ENCODE measurements at regions not wholly inside any gene's neighbourhood (a gene's known extent, or its start where the extent isn't known, plus 50 kb on each side); places are given as distances from the start of the nearest gene placed in this dataset.
"Not testable (repeated sequence)": the region's sequence is repeated elsewhere in the genome, so short reads cannot be mapped to it uniquely, and the experiment has no call there.

- no peak overlapping the region for H3K27ac Mint-ChIP-seq
- peaks cover 4% of the 10 kb centered on the region for H3K9me3 Mint-ChIP-seq
- ATAC-seq (no peak), DNase-seq (no peak)
- no peaks in the 10 kb centered on the region for H3K27me3 Mint-ChIP-seq
- no peaks in the 10 kb centered on the region for H3K4me1 Mint-ChIP-seq
- no peak overlapping the region for H3K4me3 Mint-ChIP-seq
- H3K36me3 Mint-ChIP-seq (ENCODE audit: low read depth), result no peaks in the 10 kb centered on the region
Measured at GRCh38 chr10:90274721-90275468, 573.5 kb downstream of the KIF20B start.

DNA sequence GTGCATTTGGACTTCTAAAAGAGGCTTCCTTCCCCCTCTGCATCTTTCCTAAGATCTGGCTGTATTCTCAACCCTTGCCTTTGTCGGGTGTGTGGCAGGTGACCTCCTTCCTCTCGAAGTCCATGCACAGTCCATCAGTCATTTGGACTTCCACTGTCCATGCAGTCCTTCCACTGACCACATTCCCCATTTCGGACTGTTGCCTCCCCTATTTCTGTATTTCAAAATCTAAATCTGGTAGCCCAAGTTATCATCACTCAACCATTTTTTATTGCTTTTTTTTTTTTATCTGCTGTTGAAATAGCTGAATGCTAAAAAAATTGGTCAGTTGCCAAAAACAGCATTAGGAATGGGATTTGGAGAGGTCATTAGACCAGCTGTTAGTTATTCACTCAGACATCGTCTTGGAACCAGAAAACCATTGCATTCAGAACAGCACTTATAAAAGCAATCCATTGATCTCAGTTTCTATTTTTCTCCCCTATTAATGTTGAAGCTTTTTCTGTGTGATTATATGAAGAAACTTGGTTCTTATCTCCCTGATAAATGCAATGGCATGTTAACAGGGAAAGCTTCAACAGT, 575.6 kb downstream of the KIF20B start:
- no peak overlapping the region for H3K4me3 Mint-ChIP-seq
- no peak overlapping the region for H3K27ac Mint-ChIP-seq
- ATAC-seq (no peak), DNase-seq (no peak)
- H3K27me3 Mint-ChIP-seq, result no peaks in the 10 kb centered on the region
- H3K9me3 Mint-ChIP-seq, result peaks cover 8% of the 10 kb centered on the region
- no peaks in the 10 kb centered on the region for H3K36me3 Mint-ChIP-seq (ENCODE audit: low read depth)
- H3K4me1 Mint-ChIP-seq, result no peaks in the 10 kb centered on the region

DNA sequence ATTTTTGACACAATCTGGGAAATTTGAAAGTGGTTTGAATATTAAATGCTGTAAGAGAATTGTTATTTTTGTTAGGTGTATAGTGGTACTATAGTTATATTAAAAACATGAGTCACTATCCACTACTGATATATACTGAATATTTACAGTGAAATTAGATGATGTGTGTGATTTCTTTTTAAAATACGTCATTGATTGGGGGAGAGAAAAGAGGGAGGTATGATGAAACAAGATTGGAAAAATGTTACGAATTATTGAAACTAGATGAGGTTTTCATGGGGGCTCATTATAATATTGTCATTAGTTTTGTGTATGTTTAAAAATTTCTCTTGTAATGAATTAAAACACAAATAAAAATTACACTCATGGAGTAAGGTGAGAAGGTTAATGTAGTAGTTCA, 571.4 kb downstream of the HTR7 start:
- Mint-ChIP-seq H3K9me3 (no peaks in the 10 kb centered on the region), H3K27ac (no peak overlapping the region), H3K36me3 (ENCODE audit: low read depth) (no peaks in the 10 kb centered on the region), H3K4me3 (no peak overlapping the region), H3K27me3 (peaks cover 4% of the 10 kb centered on the region), H3K4me1 (no peaks in the 10 kb centered on the region)
- DNase-seq (no peak), ATAC-seq (no peak)

- no peaks in the 10 kb centered on the region for H3K4me1 Mint-ChIP-seq
- ATAC-seq, result no peak
- H3K36me3 Mint-ChIP-seq (ENCODE audit: low read depth), result no peaks in the 10 kb centered on the region
- peaks cover 4% of the 10 kb centered on the region for H3K27me3 Mint-ChIP-seq
- DNase-seq, result no peak
- H3K4me3 Mint-ChIP-seq, result no peak overlapping the region
- no peak overlapping the region for H3K27ac Mint-ChIP-seq
- no peaks in the 10 kb centered on the region for H3K9me3 Mint-ChIP-seq
Measured at GRCh38 chr10:90286941-90287340, 570.9 kb downstream of the HTR7 start.

GRCh38 chr10:90288391-90288933, 569.4 kb downstream of the HTR7 start:
- DNase-seq (no peak), ATAC-seq (no peak)
- Mint-ChIP-seq H3K27ac (no peak overlapping the region), H3K27me3 (peaks cover 4% of the 10 kb centered on the region), H3K36me3 (ENCODE audit: low read depth) (no peaks in the 10 kb centered on the region), H3K4me3 (no peak overlapping the region), H3K9me3 (no peaks in the 10 kb centered on the region), H3K4me1 (no peaks in the 10 kb centered on the region)

DNA sequence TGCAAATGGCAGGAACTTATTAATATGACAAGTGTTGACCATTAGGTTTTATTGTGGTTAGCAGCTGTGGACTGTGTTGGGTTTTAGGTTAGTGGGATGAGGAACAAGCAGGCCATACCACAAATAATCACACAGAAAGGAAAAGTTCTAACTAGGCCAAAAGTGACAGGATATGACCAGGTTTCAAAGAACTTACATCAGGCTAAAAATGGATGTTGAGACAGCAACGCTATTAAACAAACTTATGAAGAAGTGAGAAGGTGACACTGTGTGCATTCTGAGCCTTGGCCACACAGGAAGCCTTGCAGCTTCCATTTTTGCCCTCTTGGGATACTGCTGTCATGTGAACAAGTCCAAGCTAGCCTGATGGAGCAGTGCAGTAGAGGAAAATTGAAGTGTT, 568.8 kb downstream of the HTR7 start:
- DNase-seq, result no peak
- no peak for ATAC-seq
- no peaks in the 10 kb centered on the region for H3K4me1 Mint-ChIP-seq
- no peak overlapping the region for H3K27ac Mint-ChIP-seq
- H3K4me3 Mint-ChIP-seq, result no peak overlapping the region
- H3K36me3 Mint-ChIP-seq (ENCODE audit: low read depth), result no peaks in the 10 kb centered on the region
- H3K27me3 Mint-ChIP-seq, result peaks cover 4% of the 10 kb centered on the region
- no peaks in the 10 kb centered on the region for H3K9me3 Mint-ChIP-seq

GRCh38 chr10:90293616-90294015, 564.2 kb downstream of the HTR7 start:
- DNase-seq (no peak), ATAC-seq (no peak)
- H3K4me1 Mint-ChIP-seq, result no peaks in the 10 kb centered on the region
- no peak overlapping the region for H3K4me3 Mint-ChIP-seq
- H3K9me3 Mint-ChIP-seq, result no peaks in the 10 kb centered on the region
- H3K27me3 Mint-ChIP-seq, result no peaks in the 10 kb centered on the region
- H3K36me3 Mint-ChIP-seq (ENCODE audit: low read depth), result no peaks in the 10 kb centered on the region
- H3K27ac Mint-ChIP-seq, result no peak overlapping the region

GRCh38 chr10:90294821-90295540, 562.9 kb downstream of the HTR7 start:
- H3K4me3 Mint-ChIP-seq; H3K27ac Mint-ChIP-seq; DNase-seq; H3K4me1 Mint-ChIP-seq; ATAC-seq; H3K9me3 Mint-ChIP-seq; H3K27me3 Mint-ChIP-seq; H3K36me3 Mint-ChIP-seq (ENCODE audit: low read depth): not testable (repeated sequence)

DNA sequence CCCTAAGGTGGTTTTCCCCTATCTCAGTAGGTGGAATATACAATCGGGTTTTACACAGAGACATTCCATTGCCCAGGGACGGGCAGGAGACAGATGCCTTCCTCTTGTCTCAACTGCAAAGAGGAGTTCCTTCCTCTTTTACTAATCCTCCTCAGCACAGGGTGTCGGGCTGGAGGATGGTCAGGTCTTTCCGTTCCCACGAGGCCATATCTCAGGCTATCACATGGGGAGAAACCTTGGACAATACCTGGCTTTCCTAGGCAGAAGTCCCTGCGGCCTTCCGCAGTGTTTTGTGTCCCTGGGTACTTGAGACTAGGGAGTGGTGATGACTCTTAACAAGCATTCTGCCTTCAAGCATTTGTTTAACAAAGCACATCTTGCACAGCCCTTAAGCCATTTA, 555.8 kb downstream of the HTR7 start:
- not testable (repeated sequence) for H3K9me3 Mint-ChIP-seq; H3K27ac Mint-ChIP-seq; H3K4me3 Mint-ChIP-seq; H3K4me1 Mint-ChIP-seq; ATAC-seq; H3K36me3 Mint-ChIP-seq (ENCODE audit: low read depth); H3K27me3 Mint-ChIP-seq; DNase-seq

GRCh38 chr10:90302758-90303481, 554.9 kb downstream of the HTR7 start:
- DNase-seq, result no peak
- Mint-ChIP-seq H3K9me3 (no peaks in the 10 kb centered on the region), H3K36me3 (ENCODE audit: low read depth) (no peaks in the 10 kb centered on the region), H3K27me3 (peaks cover 2% of the 10 kb centered on the region), H3K4me3 (no peak overlapping the region), H3K27ac (no peak overlapping the region), H3K4me1 (no peaks in the 10 kb centered on the region)
- ATAC-seq, result no peak

GRCh38 chr10:90304533-90304932, 553.3 kb downstream of the HTR7 start:
- DNase-seq, result no peak
- ATAC-seq, result no peak
- no peak overlapping the region for H3K4me3 Mint-ChIP-seq
- H3K27ac Mint-ChIP-seq, result no peak overlapping the region
- no peaks in the 10 kb centered on the region for H3K36me3 Mint-ChIP-seq (ENCODE audit: low read depth)
- no peaks in the 10 kb centered on the region for H3K4me1 Mint-ChIP-seq
- peaks cover 8% of the 10 kb centered on the region for H3K9me3 Mint-ChIP-seq
- peaks cover 2% of the 10 kb centered on the region for H3K27me3 Mint-ChIP-seq

- H3K4me3 Mint-ChIP-seq, result no peak overlapping the region
- H3K9me3 Mint-ChIP-seq, result peaks cover 8% of the 10 kb centered on the region
- ATAC-seq (no peak), DNase-seq (no peak)
- no peaks in the 10 kb centered on the region for H3K36me3 Mint-ChIP-seq (ENCODE audit: low read depth)
- no peak overlapping the region for H3K27ac Mint-ChIP-seq
- peaks cover 4% of the 10 kb centered on the region for H3K27me3 Mint-ChIP-seq
- no peaks in the 10 kb centered on the region for H3K4me1 Mint-ChIP-seq
Measured at GRCh38 chr10:90306187-90306586, 551.7 kb downstream of the HTR7 start.

GRCh38 chr10:90308223-90308622, 549.6 kb downstream of the HTR7 start:
- Mint-ChIP-seq H3K27ac (no peak overlapping the region), H3K36me3 (ENCODE audit: low read depth) (no peaks in the 10 kb centered on the region), H3K27me3 (peaks cover 2% of the 10 kb centered on the region), H3K4me3 (no peak overlapping the region), H3K9me3 (peaks cover 8% of the 10 kb centered on the region), H3K4me1 (no peaks in the 10 kb centered on the region)
- DNase-seq (no peak), ATAC-seq (no peak)

GRCh38 chr10:90313576-90314325, 544.1 kb downstream of the HTR7 start:
- no peak for ATAC-seq
- no peaks in the 10 kb centered on the region for H3K36me3 Mint-ChIP-seq (ENCODE audit: low read depth)
- DNase-seq, result no peak
- H3K4me1 Mint-ChIP-seq, result peaks cover 3% of the 10 kb centered on the region
- H3K9me3 Mint-ChIP-seq, result peaks cover 7% of the 10 kb centered on the region
- H3K27me3 Mint-ChIP-seq, result peaks cover 5% of the 10 kb centered on the region
- H3K4me3 Mint-ChIP-seq, result no peak overlapping the region
- H3K27ac Mint-ChIP-seq, result no peak overlapping the region

Data from activated naive CD8-positive, alpha-beta T cell treated with anti-CD3 and anti-CD28 coated beads, Interleukin-2, amount 50 U/mL, for 24 hours (primary cell).